IMR-90 (cell line): ENCODE measurements at regions not wholly inside any gene's neighbourhood (a gene's known extent, or its start where the extent isn't known, plus 50 kb on each side); places are given as distances from the start of the nearest gene placed in this dataset.

Experiments
- BHLHE40 ChIP-seq: fragments of 150-350 bp; IDR thresholded peaks from 2 replicates; pipeline ENCODE4 v1.6.1; 2016; ENCODE audit warnings: mild to moderate bottlenecking, low read depth, low read length
- CEBPB ChIP-seq: IDR thresholded peaks from 2 replicates; pipeline ENCODE4 v1.6.1; 2012; ENCODE audit warnings: low read depth, low read length, improper control_type of control experiment
- CHD1 ChIP-seq: IDR thresholded peaks from 2 replicates; pipeline ENCODE4 v1.6.1; 2012; ENCODE audit warnings: low read depth, low read length, improper control_type of control experiment
- CTCF ChIP-seq: conservative IDR thresholded peaks from 2 replicates; pipeline ENCODE4 v1.5.1; 2012; ENCODE audit warnings: mild to moderate bottlenecking, low read depth, low read length, improper control_type of control experiment
- MAFK ChIP-seq: IDR thresholded peaks from 2 replicates; pipeline ENCODE4 v1.6.1; 2012; ENCODE audit warnings: low read depth, low read length, improper control_type of control experiment
- MXI1 ChIP-seq: IDR thresholded peaks from 2 replicates; pipeline ENCODE4 v1.6.1; 2012; ENCODE audit warnings: low read depth, mild to moderate bottlenecking, low read length, moderate library complexity, borderline replicate concordance
- POLR2A ChIP-seq: IDR thresholded peaks from 2 replicates; pipeline ENCODE4 v1.6.1; 2012; ENCODE audit warnings: mild to moderate bottlenecking, low read depth, low read length
- RAD21 ChIP-seq: IDR thresholded peaks from 2 replicates; pipeline ENCODE4 v1.6.1; 2012; ENCODE audit warnings: low read length, improper control_type of control experiment
- RCOR1 ChIP-seq: IDR thresholded peaks from 2 replicates; pipeline ENCODE4 v1.6.1; 2012; ENCODE audit warnings: mild to moderate bottlenecking, low read length, improper control_type of control experiment; ENCODE audit not compliant: insufficient replicate concordance
- RFX5 ChIP-seq: IDR thresholded peaks from 2 replicates; pipeline ENCODE4 v1.8.0; 2012; ENCODE audit warnings: low read depth, mild to moderate bottlenecking, low read length, moderate library complexity
- USF2 ChIP-seq: fragments of 150-350 bp; IDR thresholded peaks from 2 replicates; pipeline ENCODE4 v1.6.1; 2017; ENCODE audit warnings: mild to moderate bottlenecking, antibody characterized with exemption, low read length, low read depth

GRCh38 chr2:234406085-234406484 lies 90.8 kb downstream of the ARL4C start:
- TF ChIP-seq MXI1, result no peak
- no peak for TF ChIP-seq CTCF
- TF ChIP-seq RAD21, result no peak
- no peak for TF ChIP-seq BHLHE40
- TF ChIP-seq POLR2A, result no peak
- TF ChIP-seq CHD1, result no peak
- TF ChIP-seq RCOR1, result no peak
- TF ChIP-seq USF2, result no peak
- TF ChIP-seq MAFK, result no peak
- no peak for TF ChIP-seq CEBPB
- TF ChIP-seq RFX5, result no peak
